GM12891 (cell line): ENCODE measurements at regions not wholly inside any gene's neighbourhood (a gene's known extent, or its start where the extent isn't known, plus 50 kb on each side); places are given as distances from the start of the nearest gene placed in this dataset.

Experiments used
- POLR2A ChIP-seq: IDR thresholded peaks from 2 replicates; pipeline ENCODE4 v1.6.1; 2011; ENCODE audit warnings: low read depth, low read length, control low read depth
- POLR2AphosphoS5 ChIP-seq: IDR thresholded peaks from 2 replicates; pipeline ENCODE4 v1.6.1; 2011; ENCODE audit warnings: low read depth, low read length, control low read depth
- POU2F2 ChIP-seq: IDR thresholded peaks from 2 replicates; pipeline ENCODE4 v1.6.1; 2011; ENCODE audit warnings: low read depth, mild to moderate bottlenecking, control low read depth, low read length, moderate library complexity
- SPI1 ChIP-seq: IDR thresholded peaks from 2 replicates; pipeline ENCODE4 v1.6.1; 2011; ENCODE audit warnings: low read depth, low read length, control low read depth
- TAF1 ChIP-seq: IDR thresholded peaks from 2 replicates; pipeline ENCODE4 v1.6.1; 2011; ENCODE audit warnings: low read depth, low read length, control low read depth

- TF ChIP-seq POLR2A = no peak
- TF ChIP-seq POLR2AphosphoS5 = no peak
- no peak for TF ChIP-seq POU2F2
- no peak for TF ChIP-seq TAF1
- TF ChIP-seq SPI1 = no peak
Observed at GRCh38 chr1:187185389-187185788, 356.6 kb downstream of the PLA2G4A start.
